ENCODE measurements at regions not wholly inside any gene's neighbourhood (a gene's known extent, or its start where the extent isn't known, plus 50 kb on each side); places are given as distances from the start of the nearest gene placed in this dataset.

DNA sequence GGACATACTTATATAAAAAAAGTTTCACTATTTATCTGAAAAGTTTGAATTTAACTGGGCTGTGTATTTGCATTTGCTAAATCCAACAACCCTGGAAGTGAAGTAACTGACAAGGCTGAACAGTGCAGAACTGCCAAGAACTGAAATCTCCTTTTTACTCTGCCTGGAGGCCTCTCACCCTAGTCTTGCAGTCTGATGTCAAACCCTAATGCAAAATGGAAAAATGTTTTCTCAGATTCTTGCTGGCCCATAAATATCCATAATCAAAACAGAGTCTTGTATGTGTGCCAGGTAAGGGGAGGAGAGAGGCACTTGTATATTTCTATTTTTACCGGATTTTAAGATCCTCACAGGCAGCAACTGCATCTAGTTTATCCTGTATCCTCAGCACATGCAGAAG, 432.7 kb upstream of the KLF4 start:
- H3K27ac Mint-ChIP-seq, result no peak overlapping the region
- H3K4me3 Mint-ChIP-seq, result no peak overlapping the region
- H3K4me1 Mint-ChIP-seq, result no peaks in the 10 kb centered on the region
- peaks cover 5% of the 10 kb centered on the region for H3K9me3 Mint-ChIP-seq
- no peak for ATAC-seq (replicated peaks)
- H3K36me3 Mint-ChIP-seq (ENCODE audit: low read depth), result no peaks in the 10 kb centered on the region
- no peaks in the 10 kb centered on the region for H3K27me3 Mint-ChIP-seq

DNA sequence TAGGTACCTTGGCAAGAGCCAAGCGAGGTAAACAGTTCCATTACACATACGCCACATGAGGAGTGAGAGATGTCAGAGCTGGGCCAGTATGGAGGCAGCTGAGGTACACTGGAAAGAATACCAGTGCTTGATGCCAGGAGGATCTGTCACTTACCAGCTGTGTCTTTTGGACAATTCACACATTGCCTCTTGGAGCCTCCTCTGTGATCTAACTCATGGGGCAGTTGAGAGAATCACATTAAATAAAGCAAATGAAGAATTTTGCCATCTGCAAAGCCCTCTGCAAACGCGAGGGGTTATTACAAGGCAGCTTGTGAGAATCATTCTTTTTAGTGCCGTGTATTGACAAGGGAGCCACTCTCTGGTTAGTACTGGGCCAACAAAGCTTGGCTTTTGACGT, 429.7 kb upstream of the KLF4 start:
- Mint-ChIP-seq H3K4me3 (no peak overlapping the region), H3K4me1 (no peaks in the 10 kb centered on the region), H3K27ac (no peak overlapping the region), H3K27me3 (no peaks in the 10 kb centered on the region), H3K9me3 (peaks cover 7% of the 10 kb centered on the region), H3K36me3 (ENCODE audit: low read depth) (no peaks in the 10 kb centered on the region)
- no peak for ATAC-seq (replicated peaks)

DNA sequence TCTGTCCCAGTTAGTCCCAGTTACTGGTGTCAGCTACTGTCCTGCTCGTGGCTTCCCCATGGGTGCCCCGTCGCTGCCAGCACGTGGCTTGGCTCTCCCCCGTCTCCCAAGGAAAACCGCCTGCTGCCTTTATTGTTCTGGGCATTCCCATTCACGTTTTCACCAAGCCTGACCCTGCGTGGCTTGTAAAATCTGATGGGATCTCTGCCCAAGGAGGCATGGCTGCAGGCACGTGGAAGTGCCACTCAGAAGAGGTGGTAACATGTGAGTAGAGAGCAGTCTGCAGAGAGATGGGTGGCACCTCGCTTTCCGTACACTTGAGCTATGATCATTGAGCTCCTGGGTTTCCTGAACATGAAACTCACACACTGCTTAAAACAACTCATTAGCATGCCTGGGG, 429.2 kb upstream of the KLF4 start:
- H3K4me3 Mint-ChIP-seq, result no peak overlapping the region
- H3K36me3 Mint-ChIP-seq (ENCODE audit: low read depth), result no peaks in the 10 kb centered on the region
- H3K4me1 Mint-ChIP-seq, result no peaks in the 10 kb centered on the region
- H3K27ac Mint-ChIP-seq, result no peak overlapping the region
- ATAC-seq (replicated peaks), result no peak
- no peaks in the 10 kb centered on the region for H3K27me3 Mint-ChIP-seq
- H3K9me3 Mint-ChIP-seq, result peaks cover 7% of the 10 kb centered on the region

DNA sequence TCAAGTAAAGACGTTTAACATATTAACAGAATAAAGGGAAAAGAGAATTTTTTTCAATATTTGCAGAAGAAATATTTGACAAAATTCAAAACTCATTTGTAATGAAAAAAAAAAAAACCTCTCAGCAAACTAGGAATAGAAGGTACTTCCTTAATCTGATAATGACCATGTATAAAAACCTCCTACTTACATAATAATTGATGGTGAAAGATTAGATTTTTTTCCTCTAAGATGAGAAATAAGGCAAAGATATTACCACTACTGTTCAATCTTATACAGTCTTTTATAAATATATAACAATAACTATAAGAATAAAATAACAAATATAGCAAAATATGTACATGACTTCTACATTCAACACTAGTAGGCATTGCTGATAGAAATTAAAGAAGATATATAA, 424.6 kb upstream of the KLF4 start:
- H3K9me3 Mint-ChIP-seq, result peaks cover 13% of the 10 kb centered on the region
- no peaks in the 10 kb centered on the region for H3K4me1 Mint-ChIP-seq
- no peak overlapping the region for H3K4me3 Mint-ChIP-seq
- H3K36me3 Mint-ChIP-seq (ENCODE audit: low read depth), result no peaks in the 10 kb centered on the region
- H3K27me3 Mint-ChIP-seq, result no peaks in the 10 kb centered on the region
- H3K27ac Mint-ChIP-seq, result no peak overlapping the region
- ATAC-seq (replicated peaks), result no peak

DNA sequence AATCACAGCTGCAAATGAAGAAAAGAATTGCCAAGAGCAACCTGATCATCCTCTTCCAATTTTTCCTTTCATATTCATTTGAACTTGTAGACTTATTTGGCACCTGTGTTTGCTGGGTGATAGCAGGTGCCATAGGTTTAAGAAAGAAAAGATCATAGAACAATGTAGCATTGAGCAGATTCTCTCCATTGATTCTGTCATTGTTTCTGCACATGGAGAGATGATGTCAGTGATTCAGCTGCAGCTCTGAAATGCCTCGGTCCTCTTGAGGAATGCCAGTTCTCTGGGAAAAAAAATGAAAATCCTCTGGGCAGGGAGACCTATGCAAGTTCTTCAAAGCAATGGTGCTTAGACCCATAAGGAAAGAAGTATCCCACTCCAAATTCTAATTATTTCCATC, 418.1 kb upstream of the KLF4 start:
- ATAC-seq (replicated peaks), result no peak
- Mint-ChIP-seq H3K4me3 (no peak overlapping the region), H3K4me1 (no peaks in the 10 kb centered on the region), H3K9me3 (peaks cover 11% of the 10 kb centered on the region), H3K27ac (no peak overlapping the region), H3K36me3 (ENCODE audit: low read depth) (no peaks in the 10 kb centered on the region), H3K27me3 (no peaks in the 10 kb centered on the region)

DNA sequence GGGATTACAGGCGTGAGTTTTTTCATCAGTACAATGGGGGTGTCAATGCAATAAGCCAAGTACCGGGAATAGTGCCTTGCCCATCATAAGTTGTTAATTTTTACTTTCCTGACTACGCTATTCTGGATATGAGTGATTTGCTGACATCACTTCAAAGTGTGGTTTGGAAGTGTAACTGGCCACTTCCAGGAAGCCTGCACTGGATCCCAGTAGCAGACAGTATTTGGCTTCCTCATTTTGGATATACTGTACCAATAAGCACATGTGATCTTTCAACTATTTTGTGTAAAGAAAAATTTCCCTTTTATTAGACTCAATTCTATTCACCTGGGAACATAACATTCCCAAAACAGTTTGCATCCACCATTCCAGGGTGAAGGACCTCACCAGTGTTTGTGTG, 417.7 kb upstream of the KLF4 start:
- H3K4me3 Mint-ChIP-seq, result no peak overlapping the region
- H3K27ac Mint-ChIP-seq, result no peak overlapping the region
- peaks cover 13% of the 10 kb centered on the region for H3K9me3 Mint-ChIP-seq
- no peaks in the 10 kb centered on the region for H3K36me3 Mint-ChIP-seq (ENCODE audit: low read depth)
- H3K4me1 Mint-ChIP-seq, result no peaks in the 10 kb centered on the region
- no peak for ATAC-seq (replicated peaks)
- H3K27me3 Mint-ChIP-seq, result no peaks in the 10 kb centered on the region

DNA sequence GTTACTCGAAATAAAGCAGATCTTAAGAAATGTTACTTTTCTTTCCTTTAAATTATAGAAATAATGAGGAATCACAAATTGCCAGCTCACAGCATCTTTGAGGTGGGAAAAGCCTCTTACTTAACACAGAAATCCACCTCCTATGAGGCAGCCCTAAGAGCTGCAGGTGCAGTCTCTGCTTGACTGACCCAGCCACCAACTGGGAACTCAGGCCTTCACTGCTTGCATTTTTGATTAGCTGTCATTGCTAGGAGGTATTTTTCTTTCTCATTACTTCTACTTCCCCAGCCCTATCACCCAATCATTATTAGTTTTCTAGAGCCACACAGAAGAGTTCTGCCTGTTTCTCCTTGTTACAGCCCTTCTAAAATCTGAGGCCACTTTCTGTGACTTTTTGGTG, 416.5 kb upstream of the KLF4 start:
- Mint-ChIP-seq H3K4me1 (no peaks in the 10 kb centered on the region), H3K27ac (no peak overlapping the region), H3K9me3 (peaks cover 13% of the 10 kb centered on the region), H3K36me3 (ENCODE audit: low read depth) (no peaks in the 10 kb centered on the region), H3K4me3 (no peak overlapping the region), H3K27me3 (no peaks in the 10 kb centered on the region)
- no peak for ATAC-seq (replicated peaks)

DNA sequence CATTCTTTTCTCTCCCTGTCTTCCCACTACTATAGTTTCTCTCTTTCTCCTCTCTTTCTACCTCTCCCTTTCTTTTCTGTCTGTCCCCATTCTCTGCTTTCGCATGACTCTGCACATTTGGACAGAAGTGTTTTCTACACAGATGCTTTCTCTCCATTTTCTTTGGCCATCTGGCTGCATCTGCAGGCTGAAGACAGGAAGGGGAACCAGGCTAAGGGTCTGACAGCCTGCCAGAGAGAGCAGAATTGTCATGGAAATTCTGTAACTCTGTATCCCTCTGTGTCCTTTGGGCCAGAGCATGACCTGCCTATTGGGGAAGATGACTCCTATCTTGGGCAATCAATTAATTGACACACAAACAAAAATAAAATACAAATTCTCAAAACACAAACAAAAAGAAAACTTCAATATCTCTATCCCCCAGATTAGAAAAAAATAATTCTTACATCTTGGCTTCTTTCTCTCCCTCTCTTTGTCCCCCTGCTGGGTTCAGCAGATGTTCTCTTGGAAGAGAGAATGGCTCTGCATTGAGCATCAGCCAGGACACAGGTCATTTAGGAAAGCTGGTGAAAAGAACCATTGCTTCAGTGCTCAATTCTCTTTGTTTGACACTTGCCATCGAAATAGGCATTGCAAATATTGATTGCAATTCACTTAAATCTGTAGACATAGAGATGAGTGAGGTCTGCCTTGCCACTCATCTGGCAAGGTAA, 415.9 kb upstream of the KLF4 start:
- peaks cover 13% of the 10 kb centered on the region for H3K9me3 Mint-ChIP-seq
- H3K27ac Mint-ChIP-seq, result no peak overlapping the region
- H3K27me3 Mint-ChIP-seq, result no peaks in the 10 kb centered on the region

DNA sequence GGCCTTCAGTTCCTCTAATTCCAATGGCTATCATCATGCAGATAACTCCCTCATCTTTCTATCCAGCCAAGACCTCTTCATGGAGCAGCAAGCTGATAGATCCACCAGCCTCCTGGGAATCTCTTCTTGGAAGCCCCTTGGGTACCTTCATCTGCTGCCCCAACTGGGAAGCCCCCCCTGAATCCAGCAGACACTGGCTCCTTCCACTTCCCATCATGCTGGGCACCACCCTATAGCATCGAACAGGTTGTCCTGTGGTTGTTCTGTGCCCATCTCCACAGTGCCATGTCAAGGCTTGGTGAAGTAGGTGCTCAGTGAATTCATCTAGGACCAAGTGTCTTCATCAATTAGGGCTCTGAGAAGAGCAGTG, 410.4 kb upstream of the KLF4 start:
- peaks cover 15% of the 10 kb centered on the region for H3K9me3 Mint-ChIP-seq
- no peak overlapping the region for H3K27ac Mint-ChIP-seq
- no peaks in the 10 kb centered on the region for H3K4me1 Mint-ChIP-seq
- H3K36me3 Mint-ChIP-seq (ENCODE audit: low read depth), result no peaks in the 10 kb centered on the region
- H3K27me3 Mint-ChIP-seq, result no peaks in the 10 kb centered on the region
- H3K4me3 Mint-ChIP-seq, result no peak overlapping the region
- no peak for ATAC-seq (replicated peaks)

More for the DNA sequence above, 415.9 kb upstream of the KLF4 start:
- ATAC-seq (replicated peaks), result no peak
- Mint-ChIP-seq H3K36me3 (ENCODE audit: low read depth) (no peaks in the 10 kb centered on the region), H3K4me1 (no peaks in the 10 kb centered on the region), H3K4me3 (no peak overlapping the region)

DNA sequence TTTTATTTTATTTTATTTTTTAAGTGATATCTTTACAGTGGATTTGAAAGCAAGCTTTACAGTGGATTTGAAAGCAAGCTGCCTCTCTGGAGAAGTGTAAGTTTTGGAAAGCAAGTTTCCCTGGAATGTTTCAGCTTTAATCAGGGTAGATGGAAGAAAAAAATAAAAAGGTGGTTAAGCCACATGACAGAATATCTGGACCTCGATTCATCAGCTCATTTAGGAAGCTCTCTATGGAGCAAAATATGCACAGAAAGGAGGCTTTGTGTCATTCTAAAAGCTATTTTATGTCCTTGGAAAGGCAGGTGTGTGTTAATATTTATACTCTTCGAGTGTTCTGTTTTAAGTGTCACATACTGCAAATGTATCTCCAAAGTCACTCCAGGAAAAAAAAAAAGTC, 409.2 kb upstream of the KLF4 start:
- no peaks in the 10 kb centered on the region for H3K27me3 Mint-ChIP-seq
- peaks cover 21% of the 10 kb centered on the region for H3K9me3 Mint-ChIP-seq
- no peak for ATAC-seq (replicated peaks)
- H3K27ac Mint-ChIP-seq, result no peak overlapping the region
- no peaks in the 10 kb centered on the region for H3K36me3 Mint-ChIP-seq (ENCODE audit: low read depth)
- H3K4me3 Mint-ChIP-seq, result no peak overlapping the region
- H3K4me1 Mint-ChIP-seq, result no peaks in the 10 kb centered on the region

DNA sequence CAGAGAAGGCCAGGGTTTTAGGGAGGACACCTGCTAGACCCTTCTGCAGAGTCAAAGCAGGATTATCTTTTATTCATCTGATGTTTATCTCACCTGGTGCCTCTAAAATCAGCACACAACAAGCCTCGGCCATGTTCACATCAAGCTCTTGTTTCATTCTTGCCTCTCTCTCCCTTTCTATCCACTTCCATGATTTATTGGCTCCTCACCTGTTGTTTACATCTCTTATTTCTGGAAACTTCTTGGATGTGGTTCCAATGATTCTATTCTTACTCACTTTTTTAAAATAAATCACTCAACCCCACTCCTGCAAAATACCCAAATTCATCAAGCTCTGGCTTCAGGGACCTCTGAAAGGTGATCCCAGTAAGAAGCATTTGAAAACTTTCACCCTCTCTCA, 407.0 kb upstream of the KLF4 start:
- H3K27me3 Mint-ChIP-seq, result peaks cover 3% of the 10 kb centered on the region
- H3K4me3 Mint-ChIP-seq, result no peak overlapping the region
- no peaks in the 10 kb centered on the region for H3K4me1 Mint-ChIP-seq
- ATAC-seq (replicated peaks), result no peak
- H3K9me3 Mint-ChIP-seq, result peaks cover 17% of the 10 kb centered on the region
- H3K36me3 Mint-ChIP-seq (ENCODE audit: low read depth), result no peaks in the 10 kb centered on the region
- H3K27ac Mint-ChIP-seq, result no peak overlapping the region

DNA sequence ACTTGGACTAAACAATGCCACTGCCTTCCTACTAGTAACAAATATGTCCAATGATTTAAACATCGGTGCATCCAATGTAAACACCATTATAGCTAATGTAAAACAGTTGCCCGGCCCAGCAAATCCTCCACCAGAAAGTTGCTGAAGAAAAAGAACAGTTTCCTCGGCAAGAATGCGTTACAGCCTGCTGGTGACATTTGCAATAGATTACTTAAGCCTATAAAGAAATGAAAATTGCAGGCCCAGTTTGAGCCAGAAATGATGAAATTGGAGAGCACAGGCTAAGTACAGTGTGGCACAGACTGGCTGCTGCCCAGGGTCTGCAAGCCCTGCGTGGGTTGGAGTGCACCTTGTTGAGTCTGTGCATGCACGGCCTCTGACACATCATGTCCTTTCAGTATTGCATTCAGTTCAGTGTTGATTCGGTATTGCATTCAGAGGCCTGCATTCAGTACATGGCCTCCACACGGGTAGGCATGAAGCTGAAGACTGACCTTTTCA, 406.0 kb upstream of the KLF4 start:
- Mint-ChIP-seq H3K4me1 (no peaks in the 10 kb centered on the region), H3K27ac (no peak overlapping the region), H3K9me3 (peaks cover 17% of the 10 kb centered on the region), H3K27me3 (peaks cover 3% of the 10 kb centered on the region), H3K4me3 (no peak overlapping the region), H3K36me3 (ENCODE audit: low read depth) (no peaks in the 10 kb centered on the region)
- no peak for ATAC-seq (replicated peaks)

DNA sequence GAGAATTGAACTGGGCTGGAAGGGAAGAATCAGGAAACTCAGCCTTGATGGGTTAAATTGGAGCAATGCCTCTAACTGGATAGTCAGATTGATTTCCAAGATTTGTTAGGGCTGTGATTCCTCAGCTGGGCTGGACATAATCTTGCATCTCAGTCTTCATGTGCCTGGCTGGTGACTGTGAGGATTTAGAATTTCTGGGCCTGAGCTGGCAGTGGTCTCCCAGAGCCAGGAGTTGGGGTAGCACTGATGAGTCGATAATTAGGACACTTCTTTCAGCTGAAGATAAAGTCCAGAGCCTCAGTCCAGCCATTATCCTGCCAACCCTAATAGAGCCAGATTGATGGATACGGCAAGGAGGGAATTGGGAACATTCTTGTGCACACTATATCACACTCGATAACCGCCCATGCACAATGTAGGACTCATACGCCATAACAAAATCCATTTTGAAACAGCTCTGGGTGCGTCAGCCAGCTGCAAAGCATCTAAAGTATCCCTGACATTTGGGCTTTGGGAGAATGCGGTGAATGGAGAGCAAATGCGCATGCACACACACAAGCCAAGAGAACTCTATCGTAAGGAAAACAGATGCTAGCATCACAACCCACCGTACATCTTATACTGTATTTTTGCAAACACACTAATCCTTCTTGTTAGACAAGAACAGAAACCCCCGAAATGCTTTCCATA, 405.1 kb upstream of the KLF4 start:
- H3K4me3 Mint-ChIP-seq, result no peak overlapping the region
- H3K36me3 Mint-ChIP-seq (ENCODE audit: low read depth), result no peaks in the 10 kb centered on the region
- no peak overlapping the region for H3K27ac Mint-ChIP-seq
- peaks cover 3% of the 10 kb centered on the region for H3K27me3 Mint-ChIP-seq
- H3K9me3 Mint-ChIP-seq, result peaks cover 20% of the 10 kb centered on the region
- ATAC-seq (replicated peaks), result no peak
- H3K4me1 Mint-ChIP-seq, result no peaks in the 10 kb centered on the region

DNA sequence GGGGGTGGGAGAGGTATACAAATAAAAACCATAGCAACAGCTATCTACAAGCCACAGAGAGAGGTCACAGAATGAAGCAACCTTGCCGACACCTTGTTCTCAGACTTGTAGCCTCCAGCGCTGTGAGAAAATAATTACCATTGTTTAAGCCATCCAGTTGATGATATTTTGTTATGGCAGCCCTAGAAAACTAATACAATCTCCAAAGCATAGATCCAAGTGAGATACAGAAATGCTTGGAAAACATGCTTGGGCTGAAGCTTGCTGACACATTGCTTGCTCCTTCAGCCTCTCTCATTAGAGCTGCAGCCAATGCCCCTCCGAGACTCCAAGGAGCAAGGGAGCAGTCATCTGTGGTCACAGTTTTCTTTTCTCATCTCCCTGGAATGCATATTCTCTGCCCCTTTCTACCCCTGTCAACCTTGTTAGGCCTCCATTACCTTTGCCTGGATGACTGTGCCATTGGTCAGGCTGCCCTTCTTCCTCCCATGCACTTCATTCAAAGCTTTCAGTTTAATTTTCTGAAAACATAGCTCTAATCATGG, 401.4 kb upstream of the KLF4 start:
- ATAC-seq (replicated peaks), result no peak
- H3K36me3 Mint-ChIP-seq (ENCODE audit: low read depth), result no peaks in the 10 kb centered on the region

DNA sequence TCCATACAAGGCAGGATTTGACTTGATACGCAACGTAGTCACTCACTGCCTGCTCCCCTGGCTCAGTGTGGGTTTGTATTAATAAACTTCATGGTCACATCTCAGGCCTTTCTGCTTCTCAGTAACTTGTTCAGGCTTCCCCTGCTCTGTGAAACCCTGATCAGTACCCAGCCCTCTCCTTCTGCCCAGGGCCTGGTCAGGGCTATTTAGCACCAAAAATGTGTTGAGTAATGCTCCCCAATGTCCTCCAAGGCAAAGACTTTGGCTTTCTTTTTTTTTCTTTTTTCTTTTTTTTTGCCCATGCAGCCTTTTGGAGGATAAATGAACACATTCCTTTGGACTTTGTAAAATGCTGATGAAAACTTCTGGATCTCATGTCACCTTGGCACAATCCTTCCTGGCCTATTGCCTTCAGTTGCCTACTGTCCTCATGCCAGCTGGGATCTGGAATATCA, 399.2 kb upstream of the KLF4 start:
- Mint-ChIP-seq H3K36me3 (ENCODE audit: low read depth) (no peaks in the 10 kb centered on the region), H3K27ac (no peak overlapping the region), H3K9me3 (peaks cover 8% of the 10 kb centered on the region)

More for the DNA sequence above, 401.4 kb upstream of the KLF4 start:
- Mint-ChIP-seq H3K27me3 (peaks cover 3% of the 10 kb centered on the region), H3K9me3 (peaks cover 13% of the 10 kb centered on the region), H3K4me3 (no peak overlapping the region), H3K27ac (no peak overlapping the region), H3K4me1 (no peaks in the 10 kb centered on the region)

More for the DNA sequence above, 399.2 kb upstream of the KLF4 start:
- ATAC-seq (replicated peaks), result no peak
- Mint-ChIP-seq H3K4me3 (no peak overlapping the region), H3K27me3 (peaks cover 3% of the 10 kb centered on the region), H3K4me1 (no peaks in the 10 kb centered on the region)
